H1 (cell line): ENCODE measurements at regions not wholly inside any gene's neighbourhood (a gene's known extent, or its start where the extent isn't known, plus 50 kb on each side); places are given as distances from the start of the nearest gene placed in this dataset.

ENCODE experiments used
- CEBPB ChIP-seq: IDR thresholded peaks from 2 replicates; pipeline ENCODE4 v1.6.1; 2012; ENCODE audit warnings: low read depth, low read length
- PHF8 ChIP-seq: fragments of 200-600 bp; sonication (generic); conservative IDR thresholded peaks from 2 replicates; pipeline ENCODE4 v1.7.1; 2012; ENCODE audit warnings: low read depth, mild to moderate bottlenecking, inconsistent platforms, low read length, moderate library complexity
- SP2 ChIP-seq: IDR thresholded peaks from 2 replicates; pipeline ENCODE4 v1.6.1; 2012; ENCODE audit warnings: mild to moderate bottlenecking, low read length, inconsistent platforms
- YY1 ChIP-seq: IDR thresholded peaks from 2 replicates; pipeline ENCODE4 v1.6.1; 2011; ENCODE audit warnings: low read depth, mild to moderate bottlenecking, low read length

DNA sequence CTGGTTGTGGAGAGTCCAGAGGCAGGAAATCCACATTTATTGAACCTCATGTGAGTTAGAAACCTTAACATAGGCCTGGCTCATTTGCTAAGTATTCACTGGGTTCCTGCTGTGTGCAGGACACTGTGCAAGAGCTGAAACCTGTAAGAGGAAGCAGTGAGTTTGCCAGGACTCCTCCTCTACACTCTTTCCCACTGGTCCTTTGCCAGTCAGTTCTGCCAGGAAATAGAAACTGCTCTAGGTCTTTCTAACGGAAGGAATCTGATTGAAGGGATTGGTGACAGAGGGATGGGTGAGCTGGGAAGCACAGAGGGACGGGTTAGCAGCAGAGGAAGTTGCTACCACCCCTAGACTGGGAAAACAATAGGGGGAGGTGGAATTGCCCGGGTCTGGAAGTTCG is 234.2 kb upstream of the ECI2 start (continued):
- TF ChIP-seq YY1 (no peak), CEBPB (no peak), PHF8 (no peak), SP2 (no peak)
